ENCODE measurements at regions not wholly inside any gene's neighbourhood (a gene's known extent, or its start where the extent isn't known, plus 50 kb on each side); places are given as distances from the start of the nearest gene placed in this dataset.

- no peak for DNase-seq
- Mint-ChIP-seq H3K27me3 (ENCODE audit: unreplicated experiment) (no peaks in the 10 kb centered on the region), H3K4me3 (ENCODE audit: unreplicated experiment) (no peak overlapping the region), H3K4me1 (ENCODE audit: low read depth, unreplicated experiment) (no peaks in the 10 kb centered on the region), H3K27ac (ENCODE audit: unreplicated experiment) (no peak overlapping the region), H3K36me3 (ENCODE audit: unreplicated experiment) (no peaks in the 10 kb centered on the region), H3K9me3 (ENCODE audit: unreplicated experiment) (no peaks in the 10 kb centered on the region)
- TF ChIP-seq CTCF (IDR thresholded peaks at IDR 0.05; ENCODE audit: partially characterized antibody, unreplicated experiment) = no peak
These were observed 270.1 kb upstream of the ARID1B start for GRCh38 chr6:156507106-156507505.

- H3K27ac Mint-ChIP-seq (ENCODE audit: unreplicated experiment) = no peak overlapping the region
- H3K9me3 Mint-ChIP-seq (ENCODE audit: unreplicated experiment) = no peaks in the 10 kb centered on the region
These were observed 274.1 kb upstream of the ARID1B start for GRCh38 chr6:156502969-156503504.

GRCh38 chr6:156497618-156498017, 279.6 kb upstream of the ARID1B start:
- Mint-ChIP-seq H3K27ac (ENCODE audit: unreplicated experiment) (no peak overlapping the region), H3K9me3 (ENCODE audit: unreplicated experiment) (peaks cover 2% of the 10 kb centered on the region), H3K4me3 (ENCODE audit: unreplicated experiment) (no peak overlapping the region), H3K4me1 (ENCODE audit: low read depth, unreplicated experiment) (peaks cover 4% of the 10 kb centered on the region), H3K27me3 (ENCODE audit: unreplicated experiment) (peaks cover 7% of the 10 kb centered on the region), H3K36me3 (ENCODE audit: unreplicated experiment) (no peaks in the 10 kb centered on the region)
- TF ChIP-seq CTCF (IDR thresholded peaks at IDR 0.05; ENCODE audit: partially characterized antibody, unreplicated experiment) = no peak
- no peak for DNase-seq

More at GRCh38 chr6:156502969-156503504, 274.1 kb upstream of the ARID1B start:
- peaks cover 1% of the 10 kb centered on the region for H3K27me3 Mint-ChIP-seq (ENCODE audit: unreplicated experiment)
- no peaks in the 10 kb centered on the region for H3K36me3 Mint-ChIP-seq (ENCODE audit: unreplicated experiment)
- no peaks in the 10 kb centered on the region for H3K4me1 Mint-ChIP-seq (ENCODE audit: low read depth, unreplicated experiment)
- TF ChIP-seq CTCF (IDR thresholded peaks at IDR 0.05; ENCODE audit: partially characterized antibody, unreplicated experiment) = no peak
- H3K4me3 Mint-ChIP-seq (ENCODE audit: unreplicated experiment) = no peak overlapping the region
- DNase-seq = no peak

GRCh38 chr6:156487877-156488276, 289.3 kb upstream of the ARID1B start:
- H3K36me3 Mint-ChIP-seq (ENCODE audit: unreplicated experiment) = peaks cover 15% of the 10 kb centered on the region
- no peak overlapping the region for H3K27ac Mint-ChIP-seq (ENCODE audit: unreplicated experiment)
- no peak overlapping the region for H3K4me3 Mint-ChIP-seq (ENCODE audit: unreplicated experiment)
- TF ChIP-seq CTCF (IDR thresholded peaks at IDR 0.05; ENCODE audit: partially characterized antibody, unreplicated experiment) = no peak
- H3K4me1 Mint-ChIP-seq (ENCODE audit: low read depth, unreplicated experiment) = no peaks in the 10 kb centered on the region
- no peaks in the 10 kb centered on the region for H3K27me3 Mint-ChIP-seq (ENCODE audit: unreplicated experiment)
- DNase-seq = no peak
- H3K9me3 Mint-ChIP-seq (ENCODE audit: unreplicated experiment) = peaks cover 4% of the 10 kb centered on the region

DNA sequence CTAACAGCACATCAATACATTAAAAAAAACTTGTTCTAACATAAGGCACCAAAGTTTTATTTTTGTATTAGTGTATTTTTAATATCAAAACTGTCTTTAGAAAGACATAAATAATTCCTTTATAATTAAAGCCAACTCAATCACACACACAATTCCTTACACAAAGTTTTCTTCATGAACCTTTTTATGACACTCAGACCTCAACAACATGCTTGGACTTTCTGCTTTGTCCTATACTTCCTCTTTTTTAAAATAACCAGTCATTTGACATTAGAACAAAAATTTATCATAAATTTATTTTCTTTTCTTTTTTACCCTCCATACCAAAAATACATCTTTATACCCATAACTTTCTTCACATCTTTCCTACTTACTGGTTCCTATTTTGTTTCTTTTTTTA, 292.0 kb upstream of the ARID1B start:
- DNase-seq = no peak
- Mint-ChIP-seq H3K36me3 (ENCODE audit: unreplicated experiment) (peaks cover 9% of the 10 kb centered on the region), H3K27ac (ENCODE audit: unreplicated experiment) (no peak overlapping the region), H3K4me1 (ENCODE audit: low read depth, unreplicated experiment) (no peaks in the 10 kb centered on the region), H3K27me3 (ENCODE audit: unreplicated experiment) (no peaks in the 10 kb centered on the region), H3K4me3 (ENCODE audit: unreplicated experiment) (no peak overlapping the region), H3K9me3 (ENCODE audit: unreplicated experiment) (peaks cover 2% of the 10 kb centered on the region)
- TF ChIP-seq CTCF (IDR thresholded peaks at IDR 0.05; ENCODE audit: partially characterized antibody, unreplicated experiment) = no peak
